ENCODE measurements at regions not wholly inside any gene's neighbourhood (a gene's known extent, or its start where the extent isn't known, plus 50 kb on each side); places are given as distances from the start of the nearest gene placed in this dataset.

GRCh38 chr13:54859827-54860226, 1831.2 kb downstream of the OLFM4 start:
- TF ChIP-seq CTCF (conservative IDR thresholded peaks at IDR 0.05; ENCODE audit: low read length) (no peak), EZH2phosphoT487 (IDR thresholded peaks at IDR 0.05; ENCODE audit: borderline replicate concordance, low read depth, low read length) (no peak)
